ENCODE measurements at regions not wholly inside any gene's neighbourhood (a gene's known extent, or its start where the extent isn't known, plus 50 kb on each side); places are given as distances from the start of the nearest gene placed in this dataset.
"Not testable (repeated sequence)": the region's sequence is repeated elsewhere in the genome, so short reads cannot be mapped to it uniquely, and the experiment has no call there.

DNA sequence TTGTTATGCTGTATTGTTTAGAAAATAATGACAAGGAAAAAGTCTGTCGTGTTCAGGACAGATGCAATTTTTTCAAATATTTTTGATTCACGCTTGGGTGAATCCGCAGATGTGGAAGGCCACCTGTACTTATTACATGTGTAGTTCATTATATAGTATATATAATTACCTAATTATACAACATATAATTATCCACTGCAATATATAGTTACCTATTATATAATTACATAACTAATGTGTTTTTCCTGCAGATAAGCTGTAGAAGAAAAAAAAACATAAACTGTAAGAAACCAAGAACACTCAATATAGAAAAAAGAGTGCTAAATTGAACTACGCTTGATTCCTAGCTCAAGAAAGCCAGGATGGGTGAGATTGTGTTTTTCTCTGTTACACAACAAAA lies 93.6 kb upstream of the RANBP3L start:
- TF ChIP-seq, protein P1, sequence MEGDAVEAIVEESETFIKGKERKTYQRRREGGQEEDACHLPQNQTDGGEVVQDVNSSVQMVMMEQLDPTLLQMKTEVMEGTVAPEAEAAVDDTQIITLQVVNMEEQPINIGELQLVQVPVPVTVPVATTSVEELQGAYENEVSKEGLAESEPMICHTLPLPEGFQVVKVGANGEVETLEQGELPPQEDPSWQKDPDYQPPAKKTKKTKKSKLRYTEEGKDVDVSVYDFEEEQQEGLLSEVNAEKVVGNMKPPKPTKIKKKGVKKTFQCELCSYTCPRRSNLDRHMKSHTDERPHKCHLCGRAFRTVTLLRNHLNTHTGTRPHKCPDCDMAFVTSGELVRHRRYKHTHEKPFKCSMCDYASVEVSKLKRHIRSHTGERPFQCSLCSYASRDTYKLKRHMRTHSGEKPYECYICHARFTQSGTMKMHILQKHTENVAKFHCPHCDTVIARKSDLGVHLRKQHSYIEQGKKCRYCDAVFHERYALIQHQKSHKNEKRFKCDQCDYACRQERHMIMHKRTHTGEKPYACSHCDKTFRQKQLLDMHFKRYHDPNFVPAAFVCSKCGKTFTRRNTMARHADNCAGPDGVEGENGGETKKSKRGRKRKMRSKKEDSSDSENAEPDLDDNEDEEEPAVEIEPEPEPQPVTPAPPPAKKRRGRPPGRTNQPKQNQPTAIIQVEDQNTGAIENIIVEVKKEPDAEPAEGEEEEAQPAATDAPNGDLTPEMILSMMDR (IDR thresholded peaks at IDR 0.05; ENCODE audit: low read depth, low read length): no peak
- DNase-seq (ENCODE audit: extremely low read depth, low read depth): no peak

DNA sequence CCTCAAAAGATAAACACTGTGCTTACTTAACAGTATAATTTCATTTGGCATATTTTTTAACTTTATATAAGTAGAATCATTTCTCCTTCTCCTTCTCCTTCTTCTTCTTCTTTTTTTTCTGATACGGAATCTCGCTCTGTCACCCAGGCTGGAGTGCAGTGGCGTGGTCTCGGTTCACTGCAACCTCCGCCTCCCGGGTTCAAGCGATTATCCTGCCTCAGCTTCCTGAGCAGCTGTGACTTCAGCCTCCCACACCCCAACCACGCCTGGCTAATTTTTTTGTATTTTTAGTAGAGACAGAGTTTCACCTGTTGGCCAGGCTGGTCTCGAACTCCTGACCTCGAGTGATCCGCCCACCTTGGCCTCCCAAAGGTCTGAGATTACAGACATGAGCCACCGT lies 94.2 kb upstream of the RANBP3L start:
- DNase-seq (ENCODE audit: extremely low read depth, low read depth): not testable (repeated sequence)

DNA sequence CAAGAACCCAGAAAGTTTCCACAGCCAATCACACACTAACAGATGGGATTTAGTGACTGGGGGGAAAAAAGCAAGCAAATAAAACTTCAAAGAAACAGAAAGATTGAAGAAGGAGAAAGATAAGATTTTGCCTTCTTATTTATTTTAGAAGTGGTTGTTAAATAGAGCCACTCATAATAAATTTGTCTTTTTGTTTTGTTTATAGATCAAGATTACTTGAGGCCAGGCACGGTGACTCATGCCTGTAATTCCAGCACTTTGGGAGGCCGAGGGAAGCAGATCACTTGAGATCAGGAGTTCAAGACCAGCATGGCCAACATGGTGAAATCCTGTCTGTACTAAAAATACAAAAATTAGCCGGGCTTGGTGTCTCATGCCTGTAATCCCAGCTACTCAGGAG lies 94.9 kb upstream of the RANBP3L start:
- no peak for DNase-seq (ENCODE audit: extremely low read depth, low read depth)
- TF ChIP-seq, protein P1 (IDR thresholded peaks at IDR 0.05; ENCODE audit: low read depth, low read length): no peak

DNA sequence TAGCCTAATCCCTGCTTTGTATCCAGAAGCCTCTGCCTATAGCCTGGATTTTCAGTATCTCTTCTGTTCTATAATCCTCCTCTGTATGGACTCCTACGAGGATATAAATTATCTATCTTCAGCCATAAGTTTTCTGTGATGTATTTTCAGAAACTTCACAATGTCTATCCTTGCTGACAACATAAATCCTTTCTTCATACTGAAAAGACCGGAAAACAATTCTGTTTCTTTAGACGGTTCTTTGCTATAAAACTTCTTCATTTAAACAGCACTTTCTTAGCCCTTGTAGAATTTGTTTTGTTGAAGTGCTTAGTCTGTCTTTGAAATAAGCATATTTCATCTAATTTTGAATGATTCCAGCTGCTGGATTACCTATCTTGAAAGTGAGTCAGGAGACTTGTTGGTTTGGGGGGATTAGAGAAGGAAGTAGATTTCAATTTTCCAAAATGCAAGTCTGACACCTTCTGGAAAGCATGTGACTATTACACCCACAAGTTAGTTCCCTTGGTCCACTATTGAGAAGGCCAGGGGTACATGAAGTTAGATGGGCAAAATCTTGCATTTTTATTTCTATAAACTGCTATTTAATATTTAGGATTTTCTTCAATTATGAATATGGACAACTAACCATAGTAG lies 96.3 kb upstream of the RANBP3L start:
- TF ChIP-seq, protein P1 (IDR thresholded peaks at IDR 0.05; ENCODE audit: low read depth, low read length): peak; percentile 45
- peak; percentile 23 for DNase-seq (ENCODE audit: extremely low read depth, low read depth)

DNA sequence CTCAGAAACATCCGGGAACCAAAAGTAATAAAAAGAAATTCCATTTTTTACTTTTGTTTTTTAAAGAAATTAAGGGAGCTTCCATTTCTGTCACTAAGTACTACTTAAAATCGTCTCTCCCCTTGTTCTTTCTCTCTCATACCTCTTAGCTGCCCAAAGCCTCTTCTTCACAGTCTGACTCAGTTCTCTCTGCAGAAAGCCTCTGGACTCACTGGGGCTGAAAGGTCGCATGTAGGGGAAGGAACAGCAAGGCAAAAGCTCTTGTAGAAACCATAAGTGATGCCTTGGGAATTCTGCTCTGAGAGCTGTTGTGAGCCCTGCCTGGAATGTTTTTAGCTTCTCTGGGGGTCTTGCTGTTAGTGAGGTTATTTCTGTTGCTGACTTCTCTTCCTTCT lies 100.8 kb upstream of the RANBP3L start:
- TF ChIP-seq, protein P1 (IDR thresholded peaks at IDR 0.05; ENCODE audit: low read depth, low read length): no peak
- DNase-seq (ENCODE audit: extremely low read depth, low read depth): no peak

DNA sequence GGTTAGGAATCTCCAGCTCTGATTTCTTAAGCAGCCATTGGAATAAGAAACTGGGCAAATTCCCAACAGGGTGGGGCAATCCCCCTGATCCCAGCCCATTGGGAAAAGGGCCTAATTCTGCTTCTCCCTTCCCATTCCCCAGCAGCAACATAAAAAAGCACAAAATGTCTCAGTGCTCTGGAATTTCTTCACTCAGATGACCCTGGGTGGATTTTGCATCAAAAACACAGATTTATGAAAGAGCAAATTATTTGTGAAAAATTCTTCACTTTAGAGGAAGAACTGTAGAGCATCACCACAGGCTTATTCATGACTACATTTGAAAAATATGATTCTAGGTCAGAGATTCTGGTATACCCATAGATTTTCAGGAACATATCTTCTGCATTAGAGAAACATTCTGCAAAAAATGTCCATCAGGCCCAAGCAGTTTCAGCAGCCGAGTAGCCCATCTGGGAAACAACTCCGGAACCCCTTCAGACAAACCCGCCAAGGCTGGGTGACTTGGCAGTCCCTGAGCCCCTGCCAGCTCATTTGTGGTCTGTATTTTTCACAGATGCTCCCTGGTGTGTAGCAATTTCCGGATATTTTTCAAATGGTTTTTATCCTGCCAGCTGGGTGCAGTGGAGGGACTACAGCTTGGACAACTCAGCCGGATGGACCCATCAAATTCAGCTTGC lies 102.1 kb upstream of the RANBP3L start:
- DNase-seq (ENCODE audit: extremely low read depth, low read depth): peak; percentile 52
- TF ChIP-seq, protein P1 (IDR thresholded peaks at IDR 0.05; ENCODE audit: low read depth, low read length): no peak

DNA sequence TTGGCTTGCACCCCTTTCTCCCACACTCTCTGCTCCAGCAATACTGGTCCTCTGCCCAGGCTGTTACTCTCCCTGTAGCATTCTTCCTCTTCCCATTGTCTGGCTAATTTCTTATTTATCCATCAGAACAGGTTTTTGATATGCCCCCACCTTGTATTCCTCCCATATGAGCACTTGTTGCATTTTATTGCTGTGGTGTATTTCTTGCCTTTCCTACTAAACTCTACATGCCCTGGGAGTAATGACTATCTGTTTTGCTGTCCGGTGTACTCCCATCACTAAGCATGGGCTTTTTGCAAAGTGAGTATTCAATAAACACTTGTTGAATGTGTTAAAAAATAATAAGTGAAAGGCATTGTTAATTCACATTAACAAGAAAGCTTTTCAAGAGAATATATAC lies 104.3 kb upstream of the RANBP3L start:
- DNase-seq (ENCODE audit: extremely low read depth, low read depth): no peak
- TF ChIP-seq, protein P1 (IDR thresholded peaks at IDR 0.05; ENCODE audit: low read depth, low read length): no peak

GRCh38 chr5:36407396-36407795 lies 105.7 kb upstream of the RANBP3L start:
- no peak for DNase-seq (ENCODE audit: extremely low read depth, low read depth)
- TF ChIP-seq, protein P1 (IDR thresholded peaks at IDR 0.05; ENCODE audit: low read depth, low read length): no peak

DNA sequence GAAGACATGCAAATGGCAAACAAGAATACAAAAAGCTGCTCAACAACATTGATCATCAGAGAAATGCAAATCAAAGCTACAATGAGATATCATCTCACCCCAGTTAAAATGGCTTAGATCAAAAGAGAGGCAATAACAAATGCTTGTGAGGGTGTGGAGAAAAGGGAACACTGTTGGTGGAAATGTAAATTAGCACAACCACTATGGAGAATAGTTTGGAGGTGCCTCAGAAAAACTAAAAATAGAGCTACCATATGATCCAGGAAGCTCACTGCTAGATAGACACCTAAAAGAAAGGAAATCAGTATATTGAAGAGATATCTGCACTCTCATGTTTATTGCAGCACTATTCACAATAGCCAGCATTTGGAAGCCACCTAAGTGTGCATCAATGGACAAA lies 108.0 kb upstream of the RANBP3L start:
- DNase-seq (ENCODE audit: extremely low read depth, low read depth): not testable (repeated sequence)

- not testable (repeated sequence) for DNase-seq (ENCODE audit: extremely low read depth, low read depth)
These were observed 109.0 kb upstream of the RANBP3L start for GRCh38 chr5:36410672-36411071.
